ENCODE measurements at regions not wholly inside any gene's neighbourhood (a gene's known extent, or its start where the extent isn't known, plus 50 kb on each side); places are given as distances from the start of the nearest gene placed in this dataset.
"Not testable (repeated sequence)": the region's sequence is repeated elsewhere in the genome, so short reads cannot be mapped to it uniquely, and the experiment has no call there.

- no peak for ATAC-seq
- intact Hi-C loops (cut with micrococcal nuclease) = no loop called here
- DNase-seq = no peak
Observed at GRCh38 chr2:210844016-210844415, 287.6 kb downstream of the CPS1 start.

GRCh38 chr2:210859314-210859713 lies 302.9 kb downstream of the CPS1 start:
- DNase-seq (no peak), ATAC-seq (no peak)
- intact Hi-C loops (cut with micrococcal nuclease) = no loop called here

DNA sequence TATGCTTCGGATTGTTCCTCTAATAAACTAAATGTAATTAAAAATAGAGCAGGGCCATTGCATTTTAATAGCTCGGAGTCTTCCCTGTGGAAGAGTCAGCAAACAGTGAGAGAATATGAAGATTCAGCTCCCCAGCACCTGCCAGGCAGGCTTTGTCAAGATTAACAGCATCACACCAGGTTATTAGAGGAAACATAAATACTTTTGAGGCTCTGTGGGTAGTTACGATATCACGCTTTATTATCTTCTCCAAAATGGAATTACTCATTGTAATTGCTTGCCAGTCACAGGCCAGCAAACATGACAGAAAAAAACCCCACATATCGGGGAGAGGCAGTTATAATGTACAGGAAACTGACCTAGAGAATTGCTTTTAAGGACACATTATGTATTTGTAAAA lies 303.9 kb downstream of the CPS1 start:
- intact Hi-C loops (cut with micrococcal nuclease) = no loop called here
- DNase-seq = no peak
- ATAC-seq = no peak

DNA sequence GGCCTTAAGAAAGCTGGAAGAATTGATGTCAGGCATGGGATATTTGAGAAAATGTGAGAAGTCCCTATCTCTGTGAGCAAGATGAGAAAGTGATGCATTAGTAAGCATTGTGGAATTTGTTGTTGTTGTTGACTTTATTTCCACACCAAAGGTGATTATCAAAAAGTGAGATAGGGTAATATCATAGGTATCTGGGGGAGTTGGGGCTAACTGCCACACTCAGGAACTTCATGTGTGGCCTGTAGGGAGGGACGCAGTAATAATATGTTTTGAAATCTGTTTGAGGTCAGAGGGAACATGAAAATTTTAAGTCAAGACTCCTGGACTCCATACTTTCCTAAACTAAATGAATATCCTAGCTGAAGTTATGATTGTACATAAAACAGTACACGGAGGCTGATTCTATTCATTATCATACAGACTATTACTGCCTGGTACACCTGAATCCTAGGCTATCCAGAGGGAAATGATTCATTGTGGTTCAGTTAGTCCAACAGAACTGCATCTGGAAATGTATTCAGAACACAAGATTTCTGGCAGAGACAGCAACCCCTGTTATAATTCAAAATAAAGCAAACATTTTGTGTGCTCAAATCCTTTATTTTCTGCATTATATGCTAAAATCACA lies 304.8 kb downstream of the CPS1 start:
- intact Hi-C loops (cut with micrococcal nuclease) = no loop called here
- ATAC-seq (no peak), DNase-seq (no peak)

DNA sequence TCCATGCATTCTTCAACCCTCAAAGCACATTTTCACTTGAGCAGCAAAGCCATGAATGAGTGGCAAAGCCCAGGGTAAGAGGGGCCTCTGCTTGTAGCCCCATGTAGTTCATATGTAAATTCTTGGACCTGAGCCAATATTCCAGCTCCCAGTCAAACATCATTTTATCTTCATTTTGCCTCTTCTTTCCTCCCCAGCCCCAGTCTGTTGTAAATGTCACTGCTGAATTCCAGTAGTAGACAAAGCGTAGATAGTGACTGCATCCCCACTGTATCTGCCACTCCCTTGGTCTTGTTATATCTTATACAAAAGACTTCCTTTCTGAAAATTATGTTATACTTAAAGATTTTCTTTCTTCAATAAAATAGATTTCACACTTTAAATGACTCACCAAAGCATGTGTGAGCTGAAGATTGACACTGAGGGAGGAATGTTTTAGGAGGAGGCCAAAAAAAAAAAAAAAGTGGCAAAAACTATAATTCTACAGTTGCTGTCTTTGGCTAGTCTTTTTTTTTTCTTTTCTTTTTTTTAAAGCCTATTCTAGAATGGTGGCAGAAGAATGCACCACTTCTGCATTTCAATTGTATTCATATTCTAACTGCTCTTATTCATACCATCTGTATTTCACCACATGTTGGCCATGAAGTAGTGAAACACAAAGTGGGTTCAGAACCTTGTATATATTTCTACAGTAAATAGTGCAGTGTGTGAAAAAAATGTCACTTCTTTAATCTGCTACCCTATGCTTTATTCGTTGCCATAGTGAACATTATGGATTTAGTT lies 306.1 kb downstream of the CPS1 start:
- intact Hi-C loops (cut with micrococcal nuclease) = no loop called here
- DNase-seq = no peak
- ATAC-seq = no peak

- no peak for ATAC-seq
- intact Hi-C loops (cut with micrococcal nuclease) = no loop called here
- no peak for DNase-seq
Observed at GRCh38 chr2:210863283-210863682, 306.9 kb downstream of the CPS1 start.

DNA sequence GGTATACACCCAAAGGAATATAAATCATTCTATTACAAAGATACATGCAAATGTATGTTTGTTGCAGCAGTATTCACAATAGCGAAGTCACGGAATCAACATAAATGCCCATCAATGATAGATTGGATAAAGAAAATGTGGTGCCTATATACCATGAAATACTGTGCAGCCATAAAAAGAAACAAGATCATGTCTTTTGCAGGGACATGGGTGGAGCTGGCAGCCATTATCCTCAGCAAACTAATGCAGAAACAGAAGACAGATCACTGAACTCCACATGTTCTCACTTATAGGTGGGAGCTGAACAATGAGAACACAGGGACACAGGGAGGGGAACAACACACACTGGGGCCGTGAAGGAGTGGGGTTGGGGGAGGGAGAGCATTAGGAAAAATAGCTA lies 315.2 kb downstream of the CPS1 start:
- DNase-seq; intact Hi-C loops (cut with micrococcal nuclease); ATAC-seq: not testable (repeated sequence)

GRCh38 chr2:210873631-210874030 lies 317.2 kb downstream of the CPS1 start:
- ATAC-seq (no peak), DNase-seq (no peak)
- intact Hi-C loops (cut with micrococcal nuclease) = no loop called here

GRCh38 chr2:210884227-210884626 lies 327.8 kb downstream of the CPS1 start:
- intact Hi-C loops (cut with micrococcal nuclease) = no loop called here
- DNase-seq (no peak), ATAC-seq (no peak)

DNA sequence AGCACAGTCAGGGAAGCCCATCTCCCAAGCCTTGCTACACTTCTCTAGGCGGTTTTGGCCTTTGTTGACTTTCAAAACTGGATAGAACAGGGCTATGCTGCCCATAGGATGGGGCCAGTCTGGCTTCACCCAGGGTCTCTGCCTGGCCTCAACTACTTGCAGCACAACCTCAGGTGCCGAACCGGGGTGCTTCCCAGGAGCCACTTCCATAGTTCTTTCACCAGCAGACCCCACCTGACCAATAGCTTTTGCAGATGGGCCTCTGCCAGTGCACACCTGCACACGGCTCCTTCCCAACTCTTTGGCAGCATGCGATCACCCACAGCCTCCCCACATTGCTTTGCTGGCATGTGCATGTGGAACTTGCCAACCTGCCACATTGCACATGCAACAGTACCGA lies 331.6 kb downstream of the CPS1 start:
- no peak for DNase-seq
- intact Hi-C loops (cut with micrococcal nuclease) = no loop called here
- no peak for ATAC-seq

DNA sequence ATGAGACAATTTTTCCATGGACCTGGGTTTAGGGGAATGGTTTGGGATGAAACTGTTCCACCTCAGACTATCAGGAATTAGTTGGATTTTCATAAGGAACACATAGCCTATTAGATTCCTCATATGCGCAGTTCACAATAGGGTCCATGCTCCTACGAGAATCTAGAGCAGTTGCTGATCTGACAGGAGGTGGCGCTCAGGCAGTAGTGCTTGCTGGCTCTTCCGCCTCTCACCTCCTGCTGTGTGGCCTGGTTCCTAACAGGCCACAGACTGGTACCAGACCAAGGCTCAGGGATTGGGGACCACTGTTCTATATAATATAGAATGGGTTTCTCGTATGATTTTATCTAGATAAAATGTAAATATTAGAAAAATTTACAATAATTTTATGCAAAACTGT lies 338.7 kb downstream of the CPS1 start:
- DNase-seq (no peak), ATAC-seq (no peak)
- intact Hi-C loops (cut with micrococcal nuclease) = no loop called here

DNA sequence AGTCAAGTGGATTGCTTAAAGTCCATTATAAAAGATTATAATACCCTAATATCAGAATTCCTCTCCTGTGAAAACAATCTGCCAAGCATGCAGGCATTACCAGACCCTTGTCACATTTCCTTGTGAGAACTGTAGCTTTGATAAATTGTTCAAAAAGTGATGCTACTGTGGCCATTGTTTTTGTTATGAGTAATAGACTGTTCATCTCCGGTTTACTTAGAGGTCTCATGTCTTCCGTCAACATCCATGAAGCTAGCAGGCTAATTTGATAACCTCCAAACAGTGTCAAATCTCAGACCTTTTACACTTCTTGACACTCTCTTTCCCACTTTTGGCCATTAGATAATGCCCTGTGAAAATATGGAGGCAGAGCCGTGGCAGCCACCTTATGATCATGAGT lies 342.7 kb downstream of the CPS1 start:
- ATAC-seq = no peak
- intact Hi-C loops (cut with micrococcal nuclease) = no loop called here
- DNase-seq = no peak

DNA sequence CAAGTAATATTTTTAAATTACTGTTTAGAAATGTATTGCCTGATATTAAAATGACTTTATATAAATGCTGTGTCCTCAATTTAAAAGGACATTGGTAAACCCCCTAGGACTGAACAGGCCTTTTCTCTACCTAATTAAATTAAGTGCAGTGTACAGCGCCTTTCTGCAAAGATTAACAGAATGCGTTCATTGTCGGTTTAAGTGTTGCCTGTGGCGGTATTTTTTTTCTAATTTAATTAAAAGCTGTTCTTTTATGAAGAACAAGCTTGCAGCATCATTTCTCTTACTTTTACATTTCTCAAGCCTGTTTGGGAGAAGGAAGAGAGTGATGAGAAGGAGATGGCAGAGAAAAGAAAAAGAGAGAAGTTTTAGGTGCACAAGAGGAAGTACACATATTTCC lies 344.9 kb downstream of the CPS1 start:
- DNase-seq = no peak
- no peak for ATAC-seq
- intact Hi-C loops (cut with micrococcal nuclease) = no loop called here

GRCh38 chr2:210912779-210913178 lies 356.4 kb downstream of the CPS1 start:
- intact Hi-C loops (cut with micrococcal nuclease) = no loop called here
- ATAC-seq (no peak), DNase-seq (no peak)

DNA sequence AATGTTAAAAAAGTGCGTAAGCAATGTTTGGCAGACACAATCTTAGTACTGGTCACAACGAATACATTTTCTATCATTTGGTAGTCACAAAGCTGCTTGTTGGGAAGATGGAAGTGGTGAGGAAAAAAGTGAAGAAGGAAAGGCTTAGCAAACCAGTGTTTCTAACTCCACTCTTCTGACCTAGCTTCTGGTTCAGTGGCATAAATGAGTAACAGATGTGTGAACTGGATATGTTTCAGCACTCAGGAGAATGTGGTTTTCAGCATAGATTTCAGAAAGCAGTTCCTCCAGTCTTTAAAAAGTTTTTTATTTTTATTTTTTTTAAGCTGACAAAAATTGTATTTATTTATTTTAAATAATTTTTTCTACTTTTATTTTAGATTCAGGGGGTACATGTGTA lies 357.1 kb downstream of the CPS1 start:
- ATAC-seq (no peak), DNase-seq (no peak)
- intact Hi-C loops (cut with micrococcal nuclease) = no loop called here

GRCh38 chr2:210915912-210916311 lies 359.5 kb downstream of the CPS1 start:
- ATAC-seq (no peak), DNase-seq (no peak)
- intact Hi-C loops (cut with micrococcal nuclease) = no loop called here

DNA sequence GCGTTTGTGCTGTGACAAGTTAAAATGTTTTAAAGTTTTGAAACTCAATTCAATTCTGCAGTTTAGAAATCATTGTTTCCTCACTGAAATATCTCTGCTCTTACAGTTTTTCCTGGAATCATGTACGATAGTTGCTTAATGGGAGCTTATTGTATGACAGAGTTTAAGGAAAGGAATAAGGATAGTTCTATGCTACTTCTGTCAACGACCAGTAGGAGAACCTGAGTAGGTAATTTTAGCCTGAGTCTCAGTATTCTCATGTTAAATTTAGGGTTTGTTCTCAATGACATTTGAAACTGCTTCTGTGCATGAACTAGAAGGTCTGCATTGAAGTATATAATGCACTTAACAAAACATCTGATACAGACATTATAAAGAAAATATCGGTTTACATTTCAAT lies 361.1 kb downstream of the CPS1 start:
- intact Hi-C loops (cut with micrococcal nuclease) = no loop called here
- ATAC-seq = no peak
- no peak for DNase-seq

GRCh38 chr2:210919128-210919527 lies 362.7 kb downstream of the CPS1 start:
- no peak for DNase-seq
- ATAC-seq = no peak
- intact Hi-C loops (cut with micrococcal nuclease) = no loop called here

DNA sequence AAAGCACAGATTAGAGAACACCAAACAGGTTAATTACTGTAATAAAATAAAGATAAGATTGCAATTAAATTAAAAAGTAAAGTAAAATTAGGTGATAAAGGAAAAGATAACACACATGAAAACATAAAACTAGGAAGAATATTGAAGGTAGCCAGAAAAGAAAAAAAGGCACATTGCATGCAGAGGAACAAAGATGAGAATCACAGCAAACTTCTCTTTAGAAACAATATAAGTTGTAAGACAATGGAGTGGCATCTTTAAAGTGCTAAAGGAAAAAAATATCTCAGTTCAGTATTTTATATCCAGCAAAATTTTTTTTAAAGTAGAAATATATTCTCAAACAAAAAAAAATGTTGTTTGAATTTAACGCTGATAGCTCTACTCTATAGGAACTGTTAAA lies 366.0 kb downstream of the CPS1 start:
- no peak for ATAC-seq
- intact Hi-C loops (cut with micrococcal nuclease) = no loop called here
- DNase-seq = no peak

DNA sequence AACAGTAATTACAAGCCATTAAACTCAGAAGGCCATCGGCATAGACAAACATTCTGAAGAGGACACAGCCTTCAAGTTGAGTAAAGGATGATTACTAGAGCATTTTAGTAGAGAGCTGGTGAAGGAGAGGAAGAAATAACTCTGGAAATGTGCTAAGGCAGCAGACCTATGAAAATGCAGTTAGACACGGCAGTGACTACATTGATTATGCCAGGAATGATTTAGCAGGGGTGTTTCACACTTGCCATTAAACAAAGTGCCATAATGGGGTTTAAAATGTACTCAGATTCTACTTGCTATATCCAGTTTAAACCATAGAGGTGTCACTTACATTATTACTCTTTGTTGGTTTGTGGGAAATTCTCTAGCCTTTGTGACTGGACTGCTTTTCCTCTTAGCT lies 372.3 kb downstream of the CPS1 start:
- intact Hi-C loops (cut with micrococcal nuclease) = no loop called here
- DNase-seq (no peak), ATAC-seq (no peak)

DNA sequence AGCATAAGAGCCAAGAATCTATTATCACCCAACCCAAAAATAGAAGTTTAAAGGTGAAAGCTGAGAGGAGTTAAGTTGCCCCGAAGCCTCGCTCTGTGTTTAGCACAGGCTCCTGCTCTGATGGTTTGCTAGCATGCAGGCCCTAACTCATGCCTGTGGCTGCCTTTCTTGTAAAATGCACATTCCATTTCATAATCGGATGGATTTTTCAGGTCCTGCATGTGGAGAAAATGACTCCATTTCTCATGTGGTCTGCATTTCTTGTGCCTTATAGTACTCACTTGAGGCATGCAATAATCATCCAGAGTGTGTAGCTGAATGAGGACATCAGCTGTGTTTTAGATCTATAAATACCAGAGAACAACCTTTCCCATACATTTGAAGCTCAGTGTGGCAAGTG lies 381.8 kb downstream of the CPS1 start:
- intact Hi-C loops (cut with micrococcal nuclease) = no loop called here
- DNase-seq (no peak), ATAC-seq (peak; percentile 79)

Data from left ventricle myocardium superior (tissue), 1 donor.